ENCODE measurements at regions not wholly inside any gene's neighbourhood (a gene's known extent, or its start where the extent isn't known, plus 50 kb on each side); places are given as distances from the start of the nearest gene placed in this dataset.
A peak's percentile ranks its signal among the peaks of the same experiment; 100 is the strongest.

DNA sequence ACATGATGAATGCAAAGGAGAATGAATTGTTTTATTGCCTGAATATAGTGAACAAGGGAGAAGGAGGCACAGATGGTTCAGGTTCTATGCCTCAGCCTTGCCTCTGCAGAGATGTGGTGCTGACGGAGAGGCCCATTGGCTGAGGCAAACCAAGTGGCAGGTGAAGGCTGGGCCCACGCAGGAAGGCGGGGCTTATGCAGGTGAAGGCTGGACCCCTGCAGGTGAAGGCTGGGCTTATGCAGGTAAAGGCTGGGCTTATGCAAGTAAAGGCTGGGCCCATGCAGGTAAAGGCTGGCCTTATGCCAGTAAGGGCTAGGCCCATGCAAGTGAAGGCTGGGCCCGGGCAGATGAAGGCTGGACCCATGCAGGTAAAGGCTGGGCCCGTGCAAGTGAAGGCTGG lies 414.7 kb downstream of the LRATD1 start:
- no peak for ATAC-seq

DNA sequence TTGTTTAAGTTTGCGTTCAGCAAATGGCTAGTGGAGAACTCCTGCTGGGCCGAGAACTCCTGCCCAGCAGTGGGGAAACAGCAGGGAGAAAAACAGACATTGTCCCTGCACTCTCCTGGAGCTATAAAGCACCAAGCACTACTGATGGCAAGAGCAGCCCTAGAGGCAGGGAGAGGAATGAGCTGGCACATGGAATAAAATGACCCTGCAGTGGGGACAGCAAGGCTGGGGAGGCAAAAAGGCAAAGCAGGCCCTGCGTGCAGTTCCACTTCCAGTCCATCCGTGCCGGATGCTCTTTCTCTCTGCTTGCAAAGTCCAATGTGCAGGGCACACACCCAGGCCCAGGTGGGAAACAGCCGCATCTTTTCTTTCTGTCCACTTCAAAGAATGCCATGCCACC lies 415.5 kb downstream of the LRATD1 start:
- ATAC-seq (no peak), DNase-seq (no peak)

More for the DNA sequence above, 414.7 kb downstream of the LRATD1 start:
- DNase-seq: no peak

DNA sequence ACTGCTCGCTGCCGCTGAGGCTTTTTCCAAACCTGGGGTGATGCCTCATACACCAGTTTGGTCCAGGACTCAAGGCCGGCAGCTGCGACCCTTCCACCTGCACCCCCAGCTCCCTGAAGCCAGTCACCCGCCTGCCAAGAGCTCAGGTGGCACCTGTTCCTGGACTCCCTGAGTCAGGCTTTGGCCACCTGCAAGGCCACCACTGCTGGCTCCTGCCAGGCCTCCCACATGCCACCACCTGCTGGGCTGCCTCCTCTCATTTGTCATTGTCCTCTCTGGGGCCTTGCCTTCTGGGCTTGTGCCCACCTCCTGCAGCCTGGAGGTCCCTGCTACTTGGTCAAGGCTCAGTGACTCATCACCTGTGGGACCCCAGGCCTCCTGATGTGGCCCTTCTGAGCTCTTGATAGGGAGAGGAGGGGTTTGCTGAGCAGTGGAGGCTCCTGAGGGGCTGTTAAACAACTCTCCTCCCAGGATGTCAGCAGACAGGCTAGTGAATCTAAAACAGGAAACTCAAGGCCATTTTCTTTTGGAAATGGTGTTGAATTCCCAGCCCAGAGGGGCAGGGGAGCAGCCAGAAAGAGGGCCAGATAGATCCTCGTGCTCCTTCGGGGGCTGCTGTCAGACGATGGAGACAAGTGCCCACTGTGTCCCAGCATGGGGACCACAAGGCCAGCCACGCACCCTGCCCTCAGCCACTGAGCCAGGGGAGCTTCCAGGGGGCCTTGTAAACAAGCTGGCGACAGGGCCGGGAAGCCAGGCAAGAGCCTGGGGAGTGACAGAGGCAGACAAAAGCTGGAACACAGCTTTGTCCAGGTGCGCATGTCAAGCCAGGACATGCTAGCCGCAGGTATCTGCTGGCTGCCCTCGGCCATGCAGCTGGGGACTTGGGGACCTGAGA lies 416.8 kb downstream of the LRATD1 start:
- ATAC-seq: no peak
- DNase-seq: no peak

DNA sequence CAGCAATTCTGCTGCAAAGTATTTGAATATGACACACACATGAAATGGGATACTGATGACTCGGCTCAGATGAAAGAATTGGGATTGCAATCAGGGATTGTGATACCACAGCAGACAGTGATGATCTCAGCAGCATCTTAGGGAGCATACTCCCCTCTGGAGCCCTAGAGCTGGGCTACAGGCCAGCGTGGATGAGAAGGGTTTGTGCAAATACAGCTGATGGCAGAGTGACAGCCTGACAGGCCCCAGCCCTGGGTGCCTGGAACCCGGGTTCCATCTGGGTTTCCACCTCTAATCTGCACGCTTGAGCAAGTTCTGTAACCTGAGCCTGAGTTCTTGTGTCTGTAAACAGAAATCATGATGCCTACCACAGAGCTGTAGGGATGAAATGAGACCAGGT lies 418.0 kb downstream of the LRATD1 start:
- ATAC-seq (no peak), DNase-seq (no peak)

DNA sequence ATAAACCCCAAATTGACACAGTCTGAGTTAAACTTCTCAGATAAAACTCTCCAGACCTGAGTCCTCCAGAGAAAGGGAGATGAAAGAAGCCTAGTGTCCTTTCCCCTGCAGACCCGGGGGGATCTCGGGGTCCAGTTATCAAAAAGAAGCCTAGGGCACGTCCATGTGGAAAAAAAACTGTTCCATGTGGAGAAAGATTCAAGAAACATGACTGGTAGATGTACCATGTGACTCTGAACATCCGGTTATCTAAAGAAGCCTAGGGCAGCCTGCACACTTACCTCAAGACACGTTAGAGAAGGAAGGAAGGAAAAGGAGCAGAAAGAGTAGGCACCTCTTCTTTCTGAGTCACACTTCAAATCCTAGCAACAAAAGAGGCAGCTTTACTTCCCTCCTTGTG lies 421.0 kb downstream of the LRATD1 start:
- ATAC-seq: no peak

DNA sequence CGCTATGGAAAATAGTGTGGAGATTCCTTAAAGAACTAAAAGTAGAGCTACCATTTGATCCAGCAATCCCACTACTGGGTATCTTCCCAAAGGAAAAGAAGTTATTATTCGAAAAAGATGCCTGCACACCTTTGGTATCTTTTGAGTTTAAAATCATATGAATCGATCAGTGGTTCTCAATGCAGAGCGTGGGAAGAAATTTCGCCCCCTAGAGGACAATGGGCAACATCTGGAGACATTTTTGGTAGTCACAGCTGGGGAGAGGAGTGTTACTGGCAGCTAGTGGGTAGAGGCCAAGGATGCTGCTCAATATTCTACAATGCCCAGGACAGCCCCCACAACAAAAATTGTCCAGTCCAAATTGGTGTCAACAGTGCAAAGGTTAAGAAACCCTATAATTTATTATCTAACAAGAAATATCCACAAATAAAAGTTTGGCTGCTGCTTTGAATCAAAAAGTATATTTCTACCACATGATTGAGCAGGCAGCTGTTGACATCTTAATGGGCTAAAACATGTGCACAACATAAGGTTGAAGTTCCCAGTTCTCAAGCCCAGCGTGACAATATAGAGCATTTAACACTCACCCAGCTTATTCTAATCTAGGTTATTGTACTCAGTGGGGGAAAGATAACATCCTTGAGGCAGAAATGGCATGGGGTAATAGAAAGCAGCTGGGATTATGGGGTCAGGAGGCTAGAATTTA lies 425.7 kb downstream of the LRATD1 start:
- DNase-seq: peak; percentile 18
- peak; percentile 36 for ATAC-seq

More for the DNA sequence above, 421.0 kb downstream of the LRATD1 start:
- DNase-seq: no peak

DNA sequence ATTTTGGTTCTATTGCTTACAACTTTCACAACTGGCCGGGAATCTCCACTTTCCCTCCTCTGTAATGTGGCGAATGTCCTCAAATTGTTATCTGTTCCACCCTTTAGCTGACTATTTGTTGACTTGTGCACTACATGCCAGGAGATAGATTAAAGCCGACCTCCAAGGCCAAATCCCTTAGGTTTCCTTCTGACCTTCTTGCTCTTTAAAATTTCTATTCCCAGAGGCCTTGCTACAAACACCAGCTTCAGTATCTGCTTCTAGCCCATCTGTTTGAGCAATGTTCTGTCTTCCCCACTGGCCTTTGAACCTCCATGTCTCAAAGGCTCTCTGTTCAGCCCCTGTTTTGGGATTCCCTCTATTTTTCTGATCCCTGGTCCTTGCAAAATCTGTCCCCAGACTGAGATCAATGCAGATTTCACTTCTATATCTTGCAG lies 426.2 kb downstream of the LRATD1 start:
- no peak for DNase-seq
- no peak for ATAC-seq

DNA sequence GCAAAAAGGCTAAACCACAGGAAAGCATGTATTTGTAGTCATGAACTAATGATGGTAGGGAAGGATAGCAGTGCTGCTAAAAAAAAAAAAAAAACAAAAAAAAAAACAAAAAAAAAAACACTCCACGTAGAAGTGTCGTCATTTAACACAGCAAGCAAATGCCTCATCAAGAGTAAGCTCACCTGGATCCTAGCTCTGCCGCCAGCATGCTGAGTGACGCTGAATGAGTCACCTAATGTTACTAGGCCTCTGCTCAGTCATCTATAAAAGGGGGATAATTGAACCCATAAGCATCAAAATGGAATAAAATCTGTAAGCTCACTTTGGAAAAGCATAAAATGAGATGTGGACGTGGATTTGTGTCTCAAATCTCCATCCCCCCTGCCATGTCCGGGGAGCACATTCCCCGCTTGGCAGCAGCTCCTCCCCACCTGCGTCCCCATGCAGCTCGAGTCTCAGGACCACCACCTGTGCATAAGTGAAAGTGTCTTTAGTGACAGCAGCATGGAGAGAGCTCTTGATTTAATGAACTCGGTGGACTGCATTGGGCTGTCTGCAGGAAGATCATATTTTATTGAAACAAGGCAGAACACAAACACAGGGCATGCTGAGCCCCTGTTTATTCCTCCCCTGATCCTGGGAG lies 427.5 kb downstream of the LRATD1 start:
- ATAC-seq (no peak), DNase-seq (no peak)

DNA sequence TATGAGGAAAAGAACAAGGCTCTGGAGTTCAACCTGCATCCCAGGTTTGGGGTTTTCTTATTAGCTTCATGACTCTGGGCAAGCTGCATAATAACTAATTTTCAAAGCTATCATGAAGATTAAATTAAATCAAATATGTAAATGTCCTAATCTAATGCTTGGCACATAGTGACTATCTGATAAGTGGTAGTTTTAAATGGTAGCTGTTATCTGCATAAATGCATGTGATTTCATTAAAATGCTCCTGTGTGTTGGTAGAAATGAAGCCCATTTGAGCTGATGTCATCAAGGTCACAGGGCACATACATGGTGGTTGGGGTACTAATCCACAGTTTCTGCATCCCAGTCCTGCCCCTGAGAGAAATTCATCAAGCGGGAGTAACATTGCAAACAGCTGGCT lies 428.8 kb downstream of the LRATD1 start:
- ATAC-seq (no peak), DNase-seq (no peak)

DNA sequence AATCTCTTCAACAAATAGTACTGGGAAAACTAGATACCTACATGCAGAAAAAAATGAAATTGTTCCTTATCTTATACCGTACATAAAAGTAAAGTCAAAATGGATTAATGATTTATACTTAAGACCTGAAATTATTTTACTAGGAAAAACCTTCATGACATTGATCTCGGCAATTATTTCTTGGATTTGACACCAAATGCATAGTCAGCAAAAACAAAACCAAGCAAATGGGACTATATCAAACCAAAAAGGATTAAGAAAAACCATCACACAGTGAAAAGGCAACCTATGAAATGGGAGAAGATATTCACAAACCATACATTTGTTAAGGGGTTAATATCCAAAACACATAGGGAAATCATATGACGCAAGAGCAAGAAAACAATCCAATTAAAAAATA lies 433.6 kb downstream of the LRATD1 start:
- no peak for ATAC-seq
- DNase-seq: no peak

DNA sequence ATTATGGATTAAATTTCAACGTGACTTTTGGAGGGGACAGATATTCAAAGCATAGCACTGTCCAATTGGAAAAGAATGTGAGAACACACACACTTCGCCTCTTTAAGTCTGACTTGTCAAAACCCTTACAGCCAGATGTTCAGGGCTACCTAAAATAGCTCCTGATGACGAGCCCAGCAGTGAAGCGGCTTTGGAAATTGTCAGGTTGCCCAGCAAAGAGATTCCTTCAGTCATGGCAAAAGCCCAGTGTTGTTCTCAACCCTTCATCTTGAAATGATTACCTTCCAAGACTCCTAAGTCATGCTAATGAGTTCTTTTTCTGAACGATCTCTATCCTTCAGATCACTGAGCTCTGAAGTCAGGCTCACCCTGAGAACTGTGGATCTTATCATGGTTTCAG lies 436.6 kb downstream of the LRATD1 start:
- DNase-seq: no peak

DNA sequence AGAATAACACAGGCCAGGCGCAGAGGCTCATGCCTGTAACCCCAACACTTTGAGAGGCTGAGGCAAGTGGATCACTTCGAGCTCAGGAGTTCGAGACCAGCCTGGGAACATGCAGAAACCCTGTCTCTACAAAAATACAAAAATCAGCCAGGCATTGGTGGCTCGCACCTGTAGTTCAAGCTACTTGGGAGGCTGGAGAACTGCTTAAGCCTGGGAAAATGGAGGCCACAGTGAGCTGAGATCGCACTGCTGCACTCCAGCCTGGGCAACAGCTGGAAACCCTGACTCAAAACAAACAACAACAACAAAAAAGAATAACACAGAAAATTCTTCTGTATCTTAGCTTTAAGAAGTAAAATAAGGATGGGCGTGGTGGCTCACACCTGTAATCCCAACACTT lies 440.3 kb downstream of the LRATD1 start:
- DNase-seq (no peak), ATAC-seq (no peak)

More for the DNA sequence above, 436.6 kb downstream of the LRATD1 start:
- no peak for ATAC-seq

DNA sequence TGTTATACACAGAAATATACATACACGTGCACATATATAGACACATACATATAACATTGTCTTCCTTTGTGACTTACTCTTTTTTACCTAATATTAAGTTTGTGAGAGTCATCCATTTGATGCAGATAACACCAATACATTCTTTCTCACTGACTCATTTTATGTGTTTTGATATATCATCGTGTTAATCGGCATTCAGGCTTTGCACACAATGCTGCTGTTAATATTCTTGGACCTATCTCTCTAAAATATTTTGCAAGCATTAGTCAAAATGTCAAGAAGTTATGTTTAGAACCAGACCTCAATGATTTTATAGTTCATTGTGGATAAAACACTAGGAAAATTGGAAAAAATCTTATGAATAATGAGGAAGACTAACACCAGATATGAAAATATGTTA lies 441.1 kb downstream of the LRATD1 start:
- ATAC-seq (no peak), DNase-seq (no peak)

DNA sequence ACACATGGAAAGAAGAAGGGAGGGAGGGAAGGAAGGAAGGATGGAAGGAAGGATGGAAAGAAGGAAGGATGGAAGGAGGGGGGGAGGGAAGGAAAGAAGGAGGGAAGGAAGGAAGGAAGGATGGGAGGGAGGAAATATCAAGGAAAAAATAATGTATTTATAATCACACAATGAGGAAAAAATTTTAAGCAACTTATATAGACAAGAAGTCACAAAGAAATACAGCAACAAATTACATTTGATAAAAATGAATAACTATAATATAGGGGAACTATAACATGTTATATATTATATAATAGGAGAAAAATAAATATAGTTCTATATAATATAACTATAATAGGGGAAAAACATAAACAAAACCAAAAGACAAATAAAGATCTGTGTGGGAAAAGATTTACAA lies 441.8 kb downstream of the LRATD1 start:
- DNase-seq (no peak), ATAC-seq (no peak)

DNA sequence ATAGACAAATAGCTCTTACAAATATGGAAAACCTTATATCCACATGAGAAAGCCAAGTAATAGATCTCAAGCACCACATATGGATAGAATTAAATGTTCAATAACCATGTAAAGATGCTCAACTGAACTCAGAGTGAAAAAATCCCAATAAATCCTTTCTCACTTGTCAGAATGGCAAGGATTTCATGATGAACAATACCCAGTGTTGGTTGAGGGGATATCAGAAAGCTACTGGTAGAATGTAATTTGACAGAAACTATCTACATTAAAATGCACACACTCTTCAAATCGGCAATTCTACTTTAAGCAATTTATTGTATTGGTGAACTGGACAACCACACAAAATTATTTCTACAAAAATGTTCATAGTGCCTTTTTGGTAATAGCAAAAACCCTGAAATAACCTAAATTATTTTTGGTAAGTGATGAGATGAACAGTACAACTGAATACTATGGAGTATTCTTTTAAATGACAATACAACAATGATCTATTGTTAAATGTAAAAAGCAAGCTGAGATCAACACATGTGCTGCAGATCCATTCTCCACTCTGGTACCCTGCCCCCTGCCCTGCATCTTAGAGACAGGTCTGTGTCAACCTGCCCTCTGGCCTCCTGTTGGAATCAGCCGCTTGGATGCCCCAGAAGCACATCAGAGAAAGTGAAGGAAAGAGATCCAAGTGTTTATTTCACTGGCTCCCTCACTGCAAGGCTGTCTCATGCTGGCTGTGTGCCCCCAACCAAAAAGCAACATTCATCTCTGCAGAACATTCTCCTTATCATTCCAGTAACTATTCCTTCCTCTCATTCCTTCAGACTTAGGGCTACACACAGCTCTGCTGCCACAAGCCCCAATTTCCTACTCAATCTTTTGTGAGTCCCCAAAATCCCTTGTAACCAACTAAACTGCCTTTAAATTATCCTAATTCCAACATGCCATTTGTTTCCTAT lies 442.5 kb downstream of the LRATD1 start:
- ATAC-seq: no peak

DNA sequence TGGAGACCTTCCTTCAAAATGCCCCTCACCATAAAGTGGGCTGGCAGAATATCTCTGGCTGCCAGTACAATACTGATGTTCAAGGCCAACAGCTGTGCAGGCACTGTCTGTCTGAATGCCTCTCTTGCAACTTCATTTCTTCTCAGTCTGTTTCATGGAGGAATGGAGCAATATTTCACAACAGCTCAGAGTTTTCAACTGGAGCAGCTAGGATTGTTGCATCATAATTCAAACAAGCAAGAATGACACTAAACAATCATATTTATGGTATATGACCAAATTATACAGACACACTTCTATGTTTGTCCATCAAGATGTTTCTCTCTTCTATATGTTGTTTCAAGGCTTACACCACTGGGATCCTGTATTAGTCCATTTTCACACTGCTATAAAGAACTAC lies 444.2 kb downstream of the LRATD1 start:
- no peak for DNase-seq
- no peak for ATAC-seq

More for the DNA sequence above, 442.5 kb downstream of the LRATD1 start:
- DNase-seq: no peak

DNA sequence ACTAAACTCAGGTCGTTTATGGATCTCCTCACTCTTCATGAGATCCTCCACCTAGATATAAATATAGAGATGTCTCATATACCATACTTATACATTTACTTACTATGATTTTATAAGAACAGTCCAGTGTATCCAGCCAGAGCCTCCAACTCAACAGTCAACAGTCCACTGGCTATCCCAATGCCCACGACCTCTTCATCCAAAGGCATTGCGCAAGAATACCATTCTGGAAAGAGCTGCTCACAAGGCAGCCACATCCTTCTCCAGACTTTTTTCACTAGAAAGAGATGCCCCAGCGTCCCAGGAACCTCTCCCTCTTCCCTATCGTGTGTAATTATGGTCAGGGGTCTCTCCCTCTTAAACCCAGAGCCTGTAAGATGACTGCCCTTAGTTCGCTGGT lies 448.8 kb downstream of the LRATD1 start:
- ATAC-seq (no peak), DNase-seq (no peak)

DNA sequence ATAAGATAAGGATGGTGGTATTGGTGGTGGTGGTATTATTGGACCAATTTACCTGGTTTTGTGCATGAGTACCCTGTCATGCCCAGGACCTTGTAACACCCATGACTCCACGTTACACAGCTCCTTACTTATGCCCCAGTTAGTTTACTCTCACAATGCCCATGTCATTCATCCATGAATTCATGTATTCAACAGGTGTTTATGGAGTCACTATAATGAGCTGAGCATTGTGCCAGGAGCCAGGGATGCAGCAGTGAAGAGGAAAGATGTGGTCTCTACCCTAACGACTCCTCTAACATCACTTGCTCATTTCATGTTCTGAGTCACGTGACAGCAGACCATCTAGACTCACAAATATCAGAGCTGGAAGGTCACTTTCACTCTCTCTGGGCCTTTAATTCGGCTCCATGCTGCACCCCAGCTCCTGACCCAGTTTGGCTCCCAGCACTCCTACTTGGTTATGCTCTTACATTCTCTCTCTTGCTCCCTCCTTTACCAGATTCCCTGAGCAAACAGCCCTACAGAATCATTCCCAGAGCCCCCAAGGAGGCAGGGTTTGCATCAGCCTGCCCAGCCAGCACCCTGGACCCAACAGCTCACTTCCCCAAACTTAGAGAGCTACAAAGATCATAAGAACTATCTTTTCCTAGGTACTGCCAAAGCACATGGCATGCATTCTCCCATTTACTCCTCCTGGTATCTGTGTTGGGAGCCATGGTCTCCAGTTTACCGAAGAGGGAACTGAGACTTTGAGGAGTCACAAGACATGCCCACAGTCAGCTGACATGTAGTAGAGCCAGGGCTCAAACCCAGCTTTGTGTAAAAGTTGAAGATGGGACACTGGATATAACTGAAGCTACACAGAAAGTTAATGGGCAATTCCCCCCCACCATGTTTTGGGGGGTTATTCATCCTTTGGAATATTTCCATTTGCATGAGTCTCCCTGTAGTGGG lies 449.9 kb downstream of the LRATD1 start:
- ATAC-seq: no peak
- DNase-seq: no peak

DNA sequence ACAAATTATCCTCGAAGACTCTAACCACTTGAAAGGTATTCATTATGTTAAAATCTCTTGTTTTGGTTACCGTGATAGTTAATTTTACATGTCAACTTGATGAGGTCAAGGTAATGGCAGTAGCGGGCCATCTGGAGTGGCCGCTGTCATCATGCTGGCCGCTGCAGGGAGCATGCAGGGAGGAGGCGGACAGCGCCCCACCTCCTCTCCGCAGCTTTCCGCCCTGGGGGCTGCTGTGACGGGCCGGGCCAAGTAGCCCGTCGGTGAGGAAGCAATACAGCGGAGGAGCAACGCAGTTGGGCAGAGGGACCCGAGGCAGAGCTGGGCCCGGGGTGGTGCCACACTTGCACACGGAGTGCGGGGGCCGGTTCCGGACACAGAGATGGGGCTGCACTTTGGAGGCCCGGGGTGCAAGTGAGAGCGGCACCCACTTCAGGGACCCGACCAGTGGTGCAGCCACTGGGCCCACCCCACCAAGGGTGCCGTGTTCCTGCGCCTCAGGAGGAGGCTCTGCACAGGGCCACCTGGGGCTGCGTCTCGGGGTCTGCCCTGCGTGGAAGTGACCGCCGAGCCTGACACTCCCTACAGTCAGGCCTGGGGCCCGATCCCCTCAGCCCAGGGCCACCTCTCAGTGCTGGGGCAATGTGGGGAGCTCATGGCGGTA lies 452.4 kb downstream of the LRATD1 start:
- ATAC-seq (no peak), DNase-seq (no peak)

DNA sequence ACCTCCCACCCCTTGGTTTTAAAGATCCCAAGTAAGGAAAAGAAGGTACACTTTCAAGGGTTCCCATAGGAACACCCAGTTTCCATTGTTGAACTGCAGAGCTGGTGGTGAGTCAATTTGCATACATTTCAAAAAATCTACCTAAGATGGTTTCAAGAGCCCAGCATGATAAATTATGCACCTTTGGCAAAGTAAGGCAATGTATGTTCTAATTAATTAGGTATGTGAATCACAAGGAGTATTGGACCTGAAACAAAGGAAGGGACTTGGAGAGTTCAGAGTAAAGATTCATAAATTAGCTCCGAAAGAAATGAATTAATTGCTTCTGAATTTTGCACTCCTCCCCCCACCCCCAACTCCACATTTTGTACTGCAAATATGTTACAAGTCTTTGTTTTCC lies 459.7 kb downstream of the LRATD1 start:
- ATAC-seq (no peak), DNase-seq (no peak)
